ENCODE measurements at regions not wholly inside any gene's neighbourhood (a gene's known extent, or its start where the extent isn't known, plus 50 kb on each side); places are given as distances from the start of the nearest gene placed in this dataset.

- no peaks in the 10 kb centered on the region for H3K36me3 Mint-ChIP-seq (ENCODE audit: low read depth)
- H3K27ac Mint-ChIP-seq: no peak overlapping the region
- no peaks in the 10 kb centered on the region for H3K36me3 ChIP-seq (ENCODE audit: insufficient read depth, low read length)
- no peaks in the 10 kb centered on the region for H3K9me3 ChIP-seq (ENCODE audit: control insufficient read depth in 1 of 2, insufficient read depth in 1 of 2, low read length in 2 of 2)
- POLR2A ChIA-PET: no interaction called here
- CTCF ChIA-PET: no interaction called here
- no peak for ATAC-seq (ENCODE audit: poor library complexity)
- no peaks in the 10 kb centered on the region for H3K9me3 Mint-ChIP-seq
- H3K4me1 ChIP-seq (ENCODE audit: insufficient read depth, low read length): no peaks in the 10 kb centered on the region
- H3K27ac ChIP-seq (ENCODE audit: low read depth in 1 of 2, low read length in 2 of 2): no peak overlapping the region
- no peaks in the 10 kb centered on the region for H3K27me3 ChIP-seq (ENCODE audit: control insufficient read depth in 1 of 2, insufficient read depth in 2 of 2, low read length in 2 of 2)
- H3K4me1 Mint-ChIP-seq (ENCODE audit: low read depth): peaks cover 6% of the 10 kb centered on the region
- no peak for TF ChIP-seq CTCF (IDR thresholded peaks at IDR 0.05)
- H3K4me3 ChIP-seq (ENCODE audit: low read length): no peak overlapping the region
- H3K27me3 Mint-ChIP-seq: no peaks in the 10 kb centered on the region
- DNase-seq: no peak
- intact Hi-C loops (cut with DNase I, micrococcal nuclease): no loop called here
- no peak overlapping the region for H3K4me3 Mint-ChIP-seq
Measured at GRCh38 chr13:59363947-59364346, 799.8 kb downstream of the DIAPH3 start.

DNA sequence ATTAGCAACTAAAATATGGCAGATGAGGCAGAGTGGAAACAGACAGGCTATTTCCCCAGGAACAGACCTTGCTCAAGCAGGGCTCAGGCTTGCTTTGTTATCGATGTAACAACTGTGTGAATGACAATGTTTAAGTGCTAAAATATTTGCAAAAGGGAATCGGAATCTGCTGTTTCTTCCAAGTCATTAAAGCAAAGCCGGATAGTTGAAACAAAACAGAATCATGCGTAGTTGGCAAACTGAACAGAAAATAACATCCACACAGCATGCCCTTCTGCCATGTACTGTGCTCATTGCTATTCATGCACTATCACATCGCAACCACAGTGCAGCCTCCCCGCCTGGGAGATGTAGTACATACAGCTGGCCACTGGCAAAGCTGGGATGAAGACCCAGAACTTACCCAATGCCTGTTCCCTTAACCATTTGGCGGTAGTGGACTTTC, 799.1 kb downstream of the DIAPH3 start:
- Mint-ChIP-seq H3K4me1 (ENCODE audit: low read depth) (peaks cover 6% of the 10 kb centered on the region), H3K4me3 (no peak overlapping the region), H3K27ac (no peak overlapping the region), H3K9me3 (no peaks in the 10 kb centered on the region), H3K36me3 (ENCODE audit: low read depth) (no peaks in the 10 kb centered on the region), H3K27me3 (no peaks in the 10 kb centered on the region)
- intact Hi-C loops (cut with DNase I, micrococcal nuclease): no loop called here
- Histone ChIP-seq H3K4me3 (ENCODE audit: low read length) (no peak overlapping the region), H3K4me1 (ENCODE audit: insufficient read depth, low read length) (no peaks in the 10 kb centered on the region), H3K36me3 (ENCODE audit: insufficient read depth, low read length) (no peaks in the 10 kb centered on the region), H3K27ac (ENCODE audit: low read depth in 1 of 2, low read length in 2 of 2) (no peak overlapping the region), H3K9me3 (ENCODE audit: control insufficient read depth in 1 of 2, insufficient read depth in 1 of 2, low read length in 2 of 2) (no peaks in the 10 kb centered on the region), H3K27me3 (ENCODE audit: control insufficient read depth in 1 of 2, insufficient read depth in 2 of 2, low read length in 2 of 2) (no peaks in the 10 kb centered on the region)
- ChIA-PET POLR2A (no interaction called here), CTCF (no interaction called here)
- ATAC-seq (ENCODE audit: poor library complexity) (no peak), DNase-seq (no peak)
- TF ChIP-seq CTCF (IDR thresholded peaks at IDR 0.05): no peak

- Histone ChIP-seq H3K27ac (ENCODE audit: low read depth in 1 of 2, low read length in 2 of 2) (no peak overlapping the region), H3K9me3 (ENCODE audit: control insufficient read depth in 1 of 2, insufficient read depth in 1 of 2, low read length in 2 of 2) (no peaks in the 10 kb centered on the region), H3K4me1 (ENCODE audit: insufficient read depth, low read length) (no peaks in the 10 kb centered on the region), H3K27me3 (ENCODE audit: control insufficient read depth in 1 of 2, insufficient read depth in 2 of 2, low read length in 2 of 2) (no peaks in the 10 kb centered on the region), H3K4me3 (ENCODE audit: low read length) (no peak overlapping the region), H3K36me3 (ENCODE audit: insufficient read depth, low read length) (no peaks in the 10 kb centered on the region)
- no peak for DNase-seq
- intact Hi-C loops (cut with DNase I, micrococcal nuclease): no loop called here
- no peak for TF ChIP-seq CTCF (IDR thresholded peaks at IDR 0.05)
- H3K36me3 Mint-ChIP-seq (ENCODE audit: low read depth): no peaks in the 10 kb centered on the region
- H3K27me3 Mint-ChIP-seq: peaks cover 20% of the 10 kb centered on the region
- H3K4me3 Mint-ChIP-seq: no peak overlapping the region
- no peak for ATAC-seq (ENCODE audit: poor library complexity)
- POLR2A ChIA-PET: no interaction called here
- no peaks in the 10 kb centered on the region for H3K9me3 Mint-ChIP-seq
- CTCF ChIA-PET: interaction anchor here (1.0 kb wide), 1 partner anchor 11 kb away, joined by 3 read pairs; no protein-coding TSS in a partner anchor
- no peaks in the 10 kb centered on the region for H3K4me1 Mint-ChIP-seq (ENCODE audit: low read depth)
- no peak overlapping the region for H3K27ac Mint-ChIP-seq
Measured at GRCh38 chr13:59367467-59367866, 796.3 kb downstream of the DIAPH3 start.

All from CD4-positive, alpha-beta T cell (primary cell).